ENCODE measurements at regions not wholly inside any gene's neighbourhood (a gene's known extent, or its start where the extent isn't known, plus 50 kb on each side); places are given as distances from the start of the nearest gene placed in this dataset.

- TF ChIP-seq EZH2 (IDR thresholded peaks at IDR 0.05; ENCODE audit: borderline replicate concordance, low read length), result no peak
- TF ChIP-seq, protein P1, sequence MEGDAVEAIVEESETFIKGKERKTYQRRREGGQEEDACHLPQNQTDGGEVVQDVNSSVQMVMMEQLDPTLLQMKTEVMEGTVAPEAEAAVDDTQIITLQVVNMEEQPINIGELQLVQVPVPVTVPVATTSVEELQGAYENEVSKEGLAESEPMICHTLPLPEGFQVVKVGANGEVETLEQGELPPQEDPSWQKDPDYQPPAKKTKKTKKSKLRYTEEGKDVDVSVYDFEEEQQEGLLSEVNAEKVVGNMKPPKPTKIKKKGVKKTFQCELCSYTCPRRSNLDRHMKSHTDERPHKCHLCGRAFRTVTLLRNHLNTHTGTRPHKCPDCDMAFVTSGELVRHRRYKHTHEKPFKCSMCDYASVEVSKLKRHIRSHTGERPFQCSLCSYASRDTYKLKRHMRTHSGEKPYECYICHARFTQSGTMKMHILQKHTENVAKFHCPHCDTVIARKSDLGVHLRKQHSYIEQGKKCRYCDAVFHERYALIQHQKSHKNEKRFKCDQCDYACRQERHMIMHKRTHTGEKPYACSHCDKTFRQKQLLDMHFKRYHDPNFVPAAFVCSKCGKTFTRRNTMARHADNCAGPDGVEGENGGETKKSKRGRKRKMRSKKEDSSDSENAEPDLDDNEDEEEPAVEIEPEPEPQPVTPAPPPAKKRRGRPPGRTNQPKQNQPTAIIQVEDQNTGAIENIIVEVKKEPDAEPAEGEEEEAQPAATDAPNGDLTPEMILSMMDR (IDR thresholded peaks at IDR 0.05; ENCODE audit: low read length), result no peak
These were observed 297.9 kb downstream of the RDH14 start for GRCh38 chr2:18262601-18263000.
